Smooth muscle cell (in vitro differentiated cells): ENCODE measurements at regions not wholly inside any gene's neighbourhood (a gene's known extent, or its start where the extent isn't known, plus 50 kb on each side); places are given as distances from the start of the nearest gene placed in this dataset.

Experiments
- DNase-seq: peaks from one replicate; lab custom pipeline; 2025; ENCODE audit not compliant: unreplicated experiment; lab: John Stamatoyannopoulos, UW
- H2AFZ ChIP-seq: fragments of 200-600 bp; sonication (generic); 2 replicates; pipeline ENCODE4 v1.6.0; 2016; ENCODE audit warnings: antibody characterized with exemption, low read depth, mild to moderate bottlenecking
- H3F3A ChIP-seq: fragments of 200-600 bp; sonication (generic); 2 replicates; pipeline ENCODE4 v1.6.0; 2017; ENCODE audit warnings: antibody characterized with exemption, low read depth
- H3K27ac ChIP-seq: fragments of 200-600 bp; sonication (generic); 2 replicates; pipeline ENCODE4 v1.5.1; 2016; ENCODE audit warnings: low read depth, mild to moderate bottlenecking
- H3K27me3 ChIP-seq: fragments of 200-600 bp; sonication (generic); 2 replicates; pipeline ENCODE4 v1.6.1; 2016; ENCODE audit warnings: low read depth, mild to moderate bottlenecking
- H3K36me3 ChIP-seq: fragments of 200-600 bp; sonication (generic); 2 replicates; pipeline ENCODE4 v1.5.1; 2016; ENCODE audit warnings: low read depth
- H3K4me1 ChIP-seq: fragments of 200-600 bp; sonication (generic); 2 replicates; pipeline ENCODE4 v1.5.1; 2016; ENCODE audit warnings: low read depth
- H3K4me2 ChIP-seq: fragments of 200-600 bp; sonication (generic); 2 replicates; pipeline ENCODE4 v1.6.0; 2016; ENCODE audit warnings: mild to moderate bottlenecking
- H3K4me3 ChIP-seq: fragments of 200-600 bp; sonication (generic); 2 replicates; pipeline ENCODE4 v1.5.1; 2016; ENCODE audit warnings: mild to moderate bottlenecking
- H3K79me2 ChIP-seq: fragments of 200-600 bp; sonication (generic); 2 replicates; pipeline ENCODE4 v1.6.0; 2016; ENCODE audit warnings: low read depth, mild to moderate bottlenecking
- H3K9ac ChIP-seq: fragments of 200-600 bp; sonication (generic); 2 replicates; pipeline ENCODE4 v1.6.0; 2016; ENCODE audit warnings: low read depth
- H3K9me3 ChIP-seq: fragments of 200-600 bp; sonication (generic); replicated peaks from 2 replicates; pipeline ENCODE4 v1.5.1; 2016; ENCODE audit warnings: low read depth
- H4K20me1 ChIP-seq: fragments of 200-600 bp; sonication (generic); 2 replicates; pipeline ENCODE4 v1.6.0; 2016; ENCODE audit warnings: low read depth
- WGBS: methylation state at CpG from one replicate; pipeline ENCODE4 v1.1.7; 2016; ENCODE audit warnings: low lambda C conversion rate; 5-methylcytosine and 5-hydroxymethylcytosine counted together
- TF ChIP-seq, protein P1 (sequence below): fragments of 200-600 bp; sonication (generic); IDR thresholded peaks from 2 replicates; pipeline ENCODE4 v1.5.1; 2017; ENCODE audit warnings: borderline replicate concordance, mild to moderate bottlenecking, antibody characterized with exemption; ENCODE audit not compliant: insufficient read depth, poor library complexity, severe bottlenecking

DNA sequence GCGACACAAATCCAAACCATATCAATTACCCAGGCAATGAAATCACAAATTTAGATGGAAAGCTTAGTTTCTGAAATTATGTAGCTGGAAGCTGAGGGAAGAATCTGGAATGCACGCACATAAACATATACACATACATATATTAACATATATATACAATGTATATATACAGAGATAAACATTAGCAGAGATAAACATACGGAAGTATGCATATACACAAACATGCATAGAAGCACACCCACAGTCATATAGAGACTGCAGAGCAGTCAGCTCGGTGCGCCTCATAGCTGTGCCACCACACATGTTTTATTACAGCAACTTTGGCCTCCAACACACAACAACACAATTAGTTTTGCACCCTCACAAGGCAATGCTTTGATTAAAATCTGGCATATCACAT lies 288.1 kb downstream of the TEX29 start:
- Histone ChIP-seq H3F3A (no peaks in the 10 kb centered on the region), H3K9ac (no peak overlapping the region), H3K27ac (no peak overlapping the region), H3K79me2 (no peaks in the 10 kb centered on the region), H3K4me2 (no peak overlapping the region), H3K4me3 (no peak overlapping the region), H3K9me3 (no peaks in the 10 kb centered on the region), H3K4me1 (no peaks in the 10 kb centered on the region), H3K27me3 (peaks cover 20% of the 10 kb centered on the region), H2AFZ (no peak overlapping the region), H4K20me1 (no peaks in the 10 kb centered on the region), H3K36me3 (no peaks in the 10 kb centered on the region)
- TF ChIP-seq, protein P1, sequence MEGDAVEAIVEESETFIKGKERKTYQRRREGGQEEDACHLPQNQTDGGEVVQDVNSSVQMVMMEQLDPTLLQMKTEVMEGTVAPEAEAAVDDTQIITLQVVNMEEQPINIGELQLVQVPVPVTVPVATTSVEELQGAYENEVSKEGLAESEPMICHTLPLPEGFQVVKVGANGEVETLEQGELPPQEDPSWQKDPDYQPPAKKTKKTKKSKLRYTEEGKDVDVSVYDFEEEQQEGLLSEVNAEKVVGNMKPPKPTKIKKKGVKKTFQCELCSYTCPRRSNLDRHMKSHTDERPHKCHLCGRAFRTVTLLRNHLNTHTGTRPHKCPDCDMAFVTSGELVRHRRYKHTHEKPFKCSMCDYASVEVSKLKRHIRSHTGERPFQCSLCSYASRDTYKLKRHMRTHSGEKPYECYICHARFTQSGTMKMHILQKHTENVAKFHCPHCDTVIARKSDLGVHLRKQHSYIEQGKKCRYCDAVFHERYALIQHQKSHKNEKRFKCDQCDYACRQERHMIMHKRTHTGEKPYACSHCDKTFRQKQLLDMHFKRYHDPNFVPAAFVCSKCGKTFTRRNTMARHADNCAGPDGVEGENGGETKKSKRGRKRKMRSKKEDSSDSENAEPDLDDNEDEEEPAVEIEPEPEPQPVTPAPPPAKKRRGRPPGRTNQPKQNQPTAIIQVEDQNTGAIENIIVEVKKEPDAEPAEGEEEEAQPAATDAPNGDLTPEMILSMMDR = no peak
- no peak for DNase-seq
- WGBS = 93% methylated on average over 5 of the region's 5 CpGs

DNA sequence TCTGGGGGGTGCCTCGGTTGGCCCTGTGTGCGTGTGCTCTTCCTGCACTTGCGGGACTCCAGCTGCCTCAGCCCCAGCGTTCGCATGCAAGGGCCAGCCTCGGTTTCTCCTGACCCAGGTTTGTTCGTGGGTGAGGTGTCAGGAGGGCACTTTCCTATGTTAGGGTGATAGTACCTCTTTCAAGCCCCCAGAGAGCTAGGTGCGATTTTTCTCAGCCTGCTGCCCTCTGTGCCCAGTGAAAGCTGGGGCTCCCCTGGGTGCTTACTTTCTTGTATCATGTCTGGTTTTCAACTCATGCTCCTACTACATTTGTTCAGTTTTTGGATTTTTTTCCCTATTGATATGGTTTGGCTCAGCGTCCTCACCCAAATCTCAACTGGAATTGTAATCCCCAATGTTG lies 289.2 kb downstream of the TEX29 start:
- 92% methylated on average over 9 of the region's 9 CpGs for WGBS
- no peaks in the 10 kb centered on the region for H4K20me1 ChIP-seq
- no peak overlapping the region for H3K27ac ChIP-seq
- H3K4me2 ChIP-seq = no peak overlapping the region
- no peak overlapping the region for H3K9ac ChIP-seq
- no peaks in the 10 kb centered on the region for H3K36me3 ChIP-seq
- H3K4me1 ChIP-seq = no peaks in the 10 kb centered on the region
- H3K4me3 ChIP-seq = no peak overlapping the region
- no peaks in the 10 kb centered on the region for H3K79me2 ChIP-seq
- no peaks in the 10 kb centered on the region for H3K9me3 ChIP-seq
- DNase-seq = no peak
- peaks cover 28% of the 10 kb centered on the region for H3K27me3 ChIP-seq
- TF ChIP-seq, protein P1 = no peak
- no peaks in the 10 kb centered on the region for H3F3A ChIP-seq
- no peak overlapping the region for H2AFZ ChIP-seq

DNA sequence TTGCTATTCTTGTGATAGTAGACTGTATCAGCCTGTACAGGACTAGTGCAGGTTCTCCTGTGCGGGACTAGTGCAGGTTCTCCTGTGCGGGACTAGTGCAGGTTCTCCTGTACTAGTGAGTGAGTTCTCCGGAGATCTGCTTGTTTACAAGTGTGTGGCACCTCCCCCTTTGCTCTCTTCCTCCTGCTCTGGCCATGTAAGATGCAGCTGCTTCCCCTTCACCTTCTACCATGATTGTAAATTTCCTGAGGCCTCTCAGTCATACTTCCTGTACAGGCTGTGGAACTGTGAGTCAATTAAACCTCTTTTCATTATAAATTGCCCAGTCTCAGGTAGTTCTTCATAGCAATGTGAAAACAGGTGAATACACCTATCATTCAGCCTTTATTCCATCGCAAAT lies 289.6 kb downstream of the TEX29 start:
- DNase-seq = no peak
- Histone ChIP-seq H3K27me3 (peaks cover 32% of the 10 kb centered on the region), H3F3A (no peaks in the 10 kb centered on the region), H3K4me2 (no peak overlapping the region), H3K27ac (no peak overlapping the region), H3K9ac (no peak overlapping the region), H2AFZ (no peak overlapping the region), H3K4me1 (no peaks in the 10 kb centered on the region), H3K4me3 (no peak overlapping the region), H3K79me2 (no peaks in the 10 kb centered on the region), H4K20me1 (no peaks in the 10 kb centered on the region), H3K36me3 (no peaks in the 10 kb centered on the region), H3K9me3 (no peaks in the 10 kb centered on the region)
- 86% methylated on average over 4 of the region's 4 CpGs for WGBS
- TF ChIP-seq, protein P1 = no peak

DNA sequence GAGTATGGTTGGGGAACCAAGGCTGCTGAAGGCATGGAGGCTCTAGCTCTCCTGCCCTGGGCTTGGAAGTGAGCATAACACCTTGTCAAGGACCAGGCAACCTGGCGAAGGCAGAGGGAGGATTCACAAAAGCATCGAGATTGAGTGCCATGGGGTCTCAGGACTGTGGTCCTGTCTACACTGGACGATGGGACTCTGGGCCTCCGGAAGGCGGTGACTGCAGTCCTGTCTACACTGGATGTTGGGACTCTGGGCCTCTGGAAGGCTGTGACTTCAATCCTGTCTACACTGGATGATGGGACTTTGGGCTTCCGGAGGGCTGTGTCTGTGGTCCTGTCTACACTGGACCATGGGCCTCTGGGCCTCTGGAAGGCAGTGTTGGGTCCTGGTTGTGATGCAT lies 290.4 kb downstream of the TEX29 start:
- 92% methylated on average over 6 of the region's 6 CpGs for WGBS
- Histone ChIP-seq H3K4me1 (no peaks in the 10 kb centered on the region), H3K27me3 (peaks cover 39% of the 10 kb centered on the region), H3K79me2 (no peaks in the 10 kb centered on the region), H3K27ac (no peak overlapping the region), H2AFZ (no peak overlapping the region), H3K9me3 (no peaks in the 10 kb centered on the region), H3K36me3 (no peaks in the 10 kb centered on the region), H3K4me2 (no peak overlapping the region), H3F3A (no peaks in the 10 kb centered on the region), H4K20me1 (no peaks in the 10 kb centered on the region), H3K4me3 (no peak overlapping the region), H3K9ac (no peak overlapping the region)
- no peak for DNase-seq
- TF ChIP-seq, protein P1 = no peak
